ENCODE measurements at regions not wholly inside any gene's neighbourhood (a gene's known extent, or its start where the extent isn't known, plus 50 kb on each side); places are given as distances from the start of the nearest gene placed in this dataset.

- H3K4me3 ChIP-seq (ENCODE audit: low read length): no peak overlapping the region
- no peak for DNase-seq (ENCODE audit: low read depth)
- no peaks in the 10 kb centered on the region for H3K36me3 ChIP-seq (ENCODE audit: control insufficient read depth, insufficient read depth, low read length, severe bottlenecking)
- H3K27me3 ChIP-seq (replicated peaks; ENCODE audit: control insufficient read depth, insufficient read depth, low read length): no peaks in the 10 kb centered on the region
- H3K9me3 ChIP-seq (ENCODE audit: control insufficient read depth, low read length): no peaks in the 10 kb centered on the region
- H3K4me1 ChIP-seq (ENCODE audit: control insufficient read depth, insufficient read depth, low read length): no peaks in the 10 kb centered on the region
- no peak overlapping the region for H3K9ac ChIP-seq (ENCODE audit: low read length)
Observed at GRCh38 chr15:81859737-81860516, 185.9 kb downstream of the MEX3B start.

- Histone ChIP-seq H3K36me3 (ENCODE audit: control insufficient read depth, insufficient read depth, low read length, severe bottlenecking) (no peaks in the 10 kb centered on the region), H3K9ac (ENCODE audit: low read length) (no peak overlapping the region), H3K4me3 (ENCODE audit: low read length) (no peak overlapping the region), H3K9me3 (ENCODE audit: control insufficient read depth, low read length) (no peaks in the 10 kb centered on the region), H3K27me3 (replicated peaks; ENCODE audit: control insufficient read depth, insufficient read depth, low read length) (no peaks in the 10 kb centered on the region), H3K4me1 (ENCODE audit: control insufficient read depth, insufficient read depth, low read length) (no peaks in the 10 kb centered on the region)
- no peak for DNase-seq (ENCODE audit: low read depth)
Observed at GRCh38 chr15:81858586-81858985, 187.2 kb downstream of the MEX3B start.

- no peak overlapping the region for H3K9ac ChIP-seq (ENCODE audit: low read length)
- H3K27me3 ChIP-seq (replicated peaks; ENCODE audit: control insufficient read depth, insufficient read depth, low read length): no peaks in the 10 kb centered on the region
- H3K4me1 ChIP-seq (ENCODE audit: control insufficient read depth, insufficient read depth, low read length): no peaks in the 10 kb centered on the region
- no peaks in the 10 kb centered on the region for H3K9me3 ChIP-seq (ENCODE audit: control insufficient read depth, low read length)
- no peaks in the 10 kb centered on the region for H3K36me3 ChIP-seq (ENCODE audit: control insufficient read depth, insufficient read depth, low read length, severe bottlenecking)
- no peak overlapping the region for H3K4me3 ChIP-seq (ENCODE audit: low read length)
- no peak for DNase-seq (ENCODE audit: low read depth)
Observed at GRCh38 chr15:81858136-81858535, 187.7 kb downstream of the MEX3B start.

GRCh38 chr15:81856634-81857026 is 189.2 kb downstream of the MEX3B start:
- Histone ChIP-seq H3K9me3 (ENCODE audit: control insufficient read depth, low read length) (no peaks in the 10 kb centered on the region), H3K27me3 (replicated peaks; ENCODE audit: control insufficient read depth, insufficient read depth, low read length) (no peaks in the 10 kb centered on the region), H3K4me3 (ENCODE audit: low read length) (no peak overlapping the region), H3K4me1 (ENCODE audit: control insufficient read depth, insufficient read depth, low read length) (no peaks in the 10 kb centered on the region), H3K36me3 (ENCODE audit: control insufficient read depth, insufficient read depth, low read length, severe bottlenecking) (no peaks in the 10 kb centered on the region), H3K9ac (ENCODE audit: low read length) (no peak overlapping the region)
- no peak for DNase-seq (ENCODE audit: low read depth)

GRCh38 chr15:81856001-81856633 is 189.7 kb downstream of the MEX3B start:
- H3K9ac ChIP-seq (ENCODE audit: low read length): no peak overlapping the region
- DNase-seq (ENCODE audit: low read depth): no peak
- no peaks in the 10 kb centered on the region for H3K36me3 ChIP-seq (ENCODE audit: control insufficient read depth, insufficient read depth, low read length, severe bottlenecking)
- H3K27me3 ChIP-seq (replicated peaks; ENCODE audit: control insufficient read depth, insufficient read depth, low read length): no peaks in the 10 kb centered on the region
- H3K4me3 ChIP-seq (ENCODE audit: low read length): no peak overlapping the region
- H3K9me3 ChIP-seq (ENCODE audit: control insufficient read depth, low read length): no peaks in the 10 kb centered on the region
- H3K4me1 ChIP-seq (ENCODE audit: control insufficient read depth, insufficient read depth, low read length): no peaks in the 10 kb centered on the region

- H3K4me3 ChIP-seq (ENCODE audit: low read length): no peak overlapping the region
- H3K9ac ChIP-seq (ENCODE audit: low read length): no peak overlapping the region
- H3K27me3 ChIP-seq (replicated peaks; ENCODE audit: control insufficient read depth, insufficient read depth, low read length): no peaks in the 10 kb centered on the region
- no peak for DNase-seq (ENCODE audit: low read depth)
- H3K4me1 ChIP-seq (ENCODE audit: control insufficient read depth, insufficient read depth, low read length): no peaks in the 10 kb centered on the region
- no peaks in the 10 kb centered on the region for H3K9me3 ChIP-seq (ENCODE audit: control insufficient read depth, low read length)
- H3K36me3 ChIP-seq (ENCODE audit: control insufficient read depth, insufficient read depth, low read length, severe bottlenecking): no peaks in the 10 kb centered on the region
Observed at GRCh38 chr15:81853150-81853748, 192.6 kb downstream of the MEX3B start.

GRCh38 chr15:81852411-81853149 is 193.2 kb downstream of the MEX3B start:
- Histone ChIP-seq H3K27me3 (replicated peaks; ENCODE audit: control insufficient read depth, insufficient read depth, low read length) (no peaks in the 10 kb centered on the region), H3K36me3 (ENCODE audit: control insufficient read depth, insufficient read depth, low read length, severe bottlenecking) (no peaks in the 10 kb centered on the region), H3K9ac (ENCODE audit: low read length) (no peak overlapping the region), H3K9me3 (ENCODE audit: control insufficient read depth, low read length) (no peaks in the 10 kb centered on the region), H3K4me1 (ENCODE audit: control insufficient read depth, insufficient read depth, low read length) (no peaks in the 10 kb centered on the region), H3K4me3 (ENCODE audit: low read length) (no peak overlapping the region)
- peak; percentile 29 for DNase-seq (ENCODE audit: low read depth)

GRCh38 chr15:81851757-81852156 is 194.1 kb downstream of the MEX3B start:
- Histone ChIP-seq H3K27me3 (replicated peaks; ENCODE audit: control insufficient read depth, insufficient read depth, low read length) (no peaks in the 10 kb centered on the region), H3K9ac (ENCODE audit: low read length) (no peak overlapping the region), H3K9me3 (ENCODE audit: control insufficient read depth, low read length) (no peaks in the 10 kb centered on the region), H3K4me1 (ENCODE audit: control insufficient read depth, insufficient read depth, low read length) (no peaks in the 10 kb centered on the region), H3K4me3 (ENCODE audit: low read length) (no peak overlapping the region), H3K36me3 (ENCODE audit: control insufficient read depth, insufficient read depth, low read length, severe bottlenecking) (no peaks in the 10 kb centered on the region)
- no peak for DNase-seq (ENCODE audit: low read depth)

GRCh38 chr15:81851325-81851724 is 194.5 kb downstream of the MEX3B start:
- no peaks in the 10 kb centered on the region for H3K4me1 ChIP-seq (ENCODE audit: control insufficient read depth, insufficient read depth, low read length)
- no peaks in the 10 kb centered on the region for H3K9me3 ChIP-seq (ENCODE audit: control insufficient read depth, low read length)
- no peaks in the 10 kb centered on the region for H3K36me3 ChIP-seq (ENCODE audit: control insufficient read depth, insufficient read depth, low read length, severe bottlenecking)
- H3K9ac ChIP-seq (ENCODE audit: low read length): no peak overlapping the region
- no peak overlapping the region for H3K4me3 ChIP-seq (ENCODE audit: low read length)
- no peak for DNase-seq (ENCODE audit: low read depth)
- no peaks in the 10 kb centered on the region for H3K27me3 ChIP-seq (replicated peaks; ENCODE audit: control insufficient read depth, insufficient read depth, low read length)

GRCh38 chr15:81849289-81849688 is 196.5 kb downstream of the MEX3B start:
- H3K9ac ChIP-seq (ENCODE audit: low read length): no peak overlapping the region
- no peak for DNase-seq (ENCODE audit: low read depth)
- no peaks in the 10 kb centered on the region for H3K27me3 ChIP-seq (replicated peaks; ENCODE audit: control insufficient read depth, insufficient read depth, low read length)
- no peak overlapping the region for H3K4me3 ChIP-seq (ENCODE audit: low read length)
- no peaks in the 10 kb centered on the region for H3K36me3 ChIP-seq (ENCODE audit: control insufficient read depth, insufficient read depth, low read length, severe bottlenecking)
- no peaks in the 10 kb centered on the region for H3K4me1 ChIP-seq (ENCODE audit: control insufficient read depth, insufficient read depth, low read length)
- H3K9me3 ChIP-seq (ENCODE audit: control insufficient read depth, low read length): no peaks in the 10 kb centered on the region

- DNase-seq (ENCODE audit: low read depth): no peak
- H3K27me3 ChIP-seq (replicated peaks; ENCODE audit: control insufficient read depth, insufficient read depth, low read length): no peaks in the 10 kb centered on the region
- H3K9me3 ChIP-seq (ENCODE audit: control insufficient read depth, low read length): no peaks in the 10 kb centered on the region
- H3K36me3 ChIP-seq (ENCODE audit: control insufficient read depth, insufficient read depth, low read length, severe bottlenecking): no peaks in the 10 kb centered on the region
- no peaks in the 10 kb centered on the region for H3K4me1 ChIP-seq (ENCODE audit: control insufficient read depth, insufficient read depth, low read length)
- no peak overlapping the region for H3K4me3 ChIP-seq (ENCODE audit: low read length)
- H3K9ac ChIP-seq (ENCODE audit: low read length): no peak overlapping the region
Observed at GRCh38 chr15:81848701-81849100, 197.1 kb downstream of the MEX3B start.

Measured in adipocyte (in vitro differentiated cells).